Fibroblast of lung (primary cell): ENCODE measurements at regions not wholly inside any gene's neighbourhood (a gene's known extent, or its start where the extent isn't known, plus 50 kb on each side); places are given as distances from the start of the nearest gene placed in this dataset.
A peak's percentile ranks its signal among the peaks of the same experiment; 100 is the strongest.

Source experiments
- DNase-seq, 2 donors: peaks; one replicate each; pipeline versions ENCODE4 v3.0.0 to v3.0.0-alpha.2; 2010; ENCODE audit warnings: low read depth in 2 of 2
- H2AFZ ChIP-seq: 2 replicates; pipeline ENCODE4 v1.5.1; 2012; ENCODE audit warnings: low read length, control low read depth, inconsistent platforms
- H3K27ac ChIP-seq: 2 replicates; pipeline ENCODE4 v1.5.1; 2011; ENCODE audit warnings: low read length, control low read depth; ENCODE audit not compliant: insufficient read depth
- H3K27me3 ChIP-seq: 2 replicates; pipeline ENCODE4 v1.5.1; 2011; ENCODE audit warnings: mild to moderate bottlenecking, low read length; ENCODE audit not compliant: control insufficient read depth, insufficient read depth
- H3K36me3 ChIP-seq: 2 replicates; pipeline ENCODE4 v1.5.1; 2011; ENCODE audit warnings: low read length; ENCODE audit not compliant: control insufficient read depth, insufficient read depth
- H3K4me1 ChIP-seq: 2 replicates; pipeline ENCODE4 v1.5.1; 2011; ENCODE audit warnings: low read length; ENCODE audit not compliant: control insufficient read depth, insufficient read depth; ENCODE audit errors: extremely low read depth
- H3K4me2 ChIP-seq: 2 replicates; pipeline ENCODE4 v1.5.1; 2011; ENCODE audit warnings: low read length, control low read depth; ENCODE audit not compliant: insufficient read depth; ENCODE audit errors: extremely low read depth
- H3K4me3 ChIP-seq, 4 experiments: fragments of 200-600 bp in 1 of 4; sonication (generic) in 1 of 4; replicated peaks in 1 of 4; 2 replicates each; pipeline ENCODE4 v1.5.1; 2011 to 2016; ENCODE audit warnings: low read length in 4 of 4, low read depth in 3 of 4, mild to moderate bottlenecking in 3 of 4, control low read depth in 2 of 4, inconsistent platforms in 1 of 4, mixed read lengths in 1 of 4; ENCODE audit not compliant: insufficient read depth in 1 of 4; ENCODE audit errors: control extremely low read depth in 1 of 4
- H3K79me2 ChIP-seq: 2 replicates; pipeline ENCODE4 v1.5.1; 2012; ENCODE audit warnings: mild to moderate bottlenecking, low read length, inconsistent platforms; ENCODE audit not compliant: control insufficient read depth, insufficient read depth
- H3K9ac ChIP-seq: 2 replicates; pipeline ENCODE4 v1.5.1; 2011; ENCODE audit warnings: mild to moderate bottlenecking, low read length, control low read depth; ENCODE audit not compliant: insufficient read depth
- H3K9me3 ChIP-seq: 2 replicates; pipeline ENCODE4 v1.5.1; 2012; ENCODE audit warnings: low read depth, low read length; ENCODE audit not compliant: control insufficient read depth, insufficient read depth
- H4K20me1 ChIP-seq: 2 replicates; pipeline ENCODE4 v1.5.1; 2011; ENCODE audit warnings: low read length; ENCODE audit not compliant: control insufficient read depth, insufficient read depth; ENCODE audit errors: extremely low read depth
- EZH2 ChIP-seq: IDR thresholded peaks from 2 replicates; pipeline ENCODE4 v1.5.1; 2012; ENCODE audit warnings: low read length, control low read depth, mild to moderate bottlenecking; ENCODE audit errors: missing control alignments
- TF ChIP-seq, protein P1 (sequence below), 2 donors: IDR thresholded peaks in 1 of 2; conservative IDR thresholded peaks in 1 of 2; 1 replicate in 1 of 2; 2 replicates in 1 of 2; pipeline ENCODE4 v1.5.1; 2011 to 2012; ENCODE audit warnings: low read length in 2 of 2, control low read depth in 1 of 2, inconsistent platforms in 1 of 2, low read depth in 1 of 2, mild to moderate bottlenecking in 1 of 2

DNA sequence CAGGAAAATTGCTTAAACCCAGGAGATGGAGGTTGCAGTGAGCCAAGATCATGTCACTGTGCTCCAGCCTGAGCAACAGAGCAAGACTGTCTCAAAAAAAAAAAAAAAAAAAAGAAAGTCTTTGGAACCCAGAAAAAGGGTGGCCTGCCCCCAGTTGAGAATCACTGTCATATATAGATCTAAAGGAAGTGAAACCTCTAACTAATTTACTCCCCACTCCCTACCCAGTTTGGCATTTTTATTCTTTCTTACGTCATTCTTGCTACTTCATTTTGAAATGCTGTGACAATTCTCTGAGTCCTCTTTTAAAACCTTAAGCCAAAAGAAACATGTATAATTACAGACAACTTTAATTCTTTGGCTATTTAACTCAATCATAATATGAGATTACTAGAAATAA is 254.8 kb downstream of the CDC5L start:
- Histone ChIP-seq H3K36me3 (no peaks in the 10 kb centered on the region), H3K4me3 (no peak overlapping the region), H3K9me3 (no peaks in the 10 kb centered on the region), H3K9ac (no peak overlapping the region), H2AFZ (no peak overlapping the region), H3K4me2 (no peak overlapping the region), H3K27me3 (no peaks in the 10 kb centered on the region), H4K20me1 (no peaks in the 10 kb centered on the region), H3K4me1 (no peaks in the 10 kb centered on the region), H3K79me2 (no peaks in the 10 kb centered on the region), H3K27ac (no peak overlapping the region)
- DNase-seq, result no peak
- TF ChIP-seq, protein P1, sequence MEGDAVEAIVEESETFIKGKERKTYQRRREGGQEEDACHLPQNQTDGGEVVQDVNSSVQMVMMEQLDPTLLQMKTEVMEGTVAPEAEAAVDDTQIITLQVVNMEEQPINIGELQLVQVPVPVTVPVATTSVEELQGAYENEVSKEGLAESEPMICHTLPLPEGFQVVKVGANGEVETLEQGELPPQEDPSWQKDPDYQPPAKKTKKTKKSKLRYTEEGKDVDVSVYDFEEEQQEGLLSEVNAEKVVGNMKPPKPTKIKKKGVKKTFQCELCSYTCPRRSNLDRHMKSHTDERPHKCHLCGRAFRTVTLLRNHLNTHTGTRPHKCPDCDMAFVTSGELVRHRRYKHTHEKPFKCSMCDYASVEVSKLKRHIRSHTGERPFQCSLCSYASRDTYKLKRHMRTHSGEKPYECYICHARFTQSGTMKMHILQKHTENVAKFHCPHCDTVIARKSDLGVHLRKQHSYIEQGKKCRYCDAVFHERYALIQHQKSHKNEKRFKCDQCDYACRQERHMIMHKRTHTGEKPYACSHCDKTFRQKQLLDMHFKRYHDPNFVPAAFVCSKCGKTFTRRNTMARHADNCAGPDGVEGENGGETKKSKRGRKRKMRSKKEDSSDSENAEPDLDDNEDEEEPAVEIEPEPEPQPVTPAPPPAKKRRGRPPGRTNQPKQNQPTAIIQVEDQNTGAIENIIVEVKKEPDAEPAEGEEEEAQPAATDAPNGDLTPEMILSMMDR (conservative IDR thresholded peaks at IDR 0.05 in 1 of 2, IDR thresholded peaks at IDR 0.05 in 1 of 2; ENCODE audit: low read depth in 1 of 2, low read length in 2 of 2), result no peak
- no peak for TF ChIP-seq EZH2

- no peaks in the 10 kb centered on the region for H4K20me1 ChIP-seq
- H3K4me2 ChIP-seq, result no peak overlapping the region
- H3K36me3 ChIP-seq, result no peaks in the 10 kb centered on the region
- peak in 1 of 2 donors; percentile 66 for DNase-seq
- H3K4me3 ChIP-seq, result no peak overlapping the region
- no peak overlapping the region for H3K9ac ChIP-seq
- H3K4me1 ChIP-seq, result no peaks in the 10 kb centered on the region
- TF ChIP-seq, protein P1 (conservative IDR thresholded peaks at IDR 0.05 in 1 of 2, IDR thresholded peaks at IDR 0.05 in 1 of 2; ENCODE audit: low read depth in 1 of 2, low read length in 2 of 2), result no peak
- no peak for TF ChIP-seq EZH2
- no peak overlapping the region for H3K27ac ChIP-seq
- no peaks in the 10 kb centered on the region for H3K9me3 ChIP-seq
- H3K79me2 ChIP-seq, result no peaks in the 10 kb centered on the region
- no peaks in the 10 kb centered on the region for H3K27me3 ChIP-seq
- H2AFZ ChIP-seq, result no peak overlapping the region
Observed at GRCh38 chr6:44642870-44643522, 255.5 kb downstream of the CDC5L start.

DNA sequence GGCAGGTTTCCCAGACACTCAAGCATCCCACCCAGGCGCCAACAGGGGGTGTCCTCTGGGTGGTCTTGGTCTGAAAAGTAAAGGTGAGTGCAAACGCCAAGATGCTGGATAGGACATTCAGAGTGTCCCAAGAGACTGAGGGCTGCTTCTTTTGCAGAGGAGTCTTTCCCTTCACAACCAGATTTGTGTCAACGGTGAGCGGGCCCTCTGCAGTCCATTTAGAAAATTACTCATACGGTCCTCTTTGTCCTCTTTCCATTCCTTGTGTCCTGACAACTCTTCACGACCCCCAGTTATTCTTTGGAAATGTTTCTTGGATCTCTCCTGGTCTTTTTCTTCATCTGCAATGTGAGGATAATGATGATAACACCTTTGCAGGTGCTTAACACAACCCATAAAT is 257.8 kb downstream of the CDC5L start:
- Histone ChIP-seq H3K4me1 (no peaks in the 10 kb centered on the region), H3K36me3 (no peaks in the 10 kb centered on the region), H3K4me3 (no peak overlapping the region), H4K20me1 (no peaks in the 10 kb centered on the region), H3K9ac (no peak overlapping the region), H3K4me2 (no peak overlapping the region), H3K27me3 (no peaks in the 10 kb centered on the region), H3K79me2 (no peaks in the 10 kb centered on the region), H3K27ac (no peak overlapping the region), H2AFZ (no peak overlapping the region), H3K9me3 (no peaks in the 10 kb centered on the region)
- DNase-seq, result no peak
- TF ChIP-seq, protein P1 (conservative IDR thresholded peaks at IDR 0.05 in 1 of 2, IDR thresholded peaks at IDR 0.05 in 1 of 2; ENCODE audit: low read depth in 1 of 2, low read length in 2 of 2), result peak in 1 of 2 donors; percentile 8
- no peak for TF ChIP-seq EZH2
